ENCODE measurements at regions not wholly inside any gene's neighbourhood (a gene's known extent, or its start where the extent isn't known, plus 50 kb on each side); places are given as distances from the start of the nearest gene placed in this dataset.

DNA sequence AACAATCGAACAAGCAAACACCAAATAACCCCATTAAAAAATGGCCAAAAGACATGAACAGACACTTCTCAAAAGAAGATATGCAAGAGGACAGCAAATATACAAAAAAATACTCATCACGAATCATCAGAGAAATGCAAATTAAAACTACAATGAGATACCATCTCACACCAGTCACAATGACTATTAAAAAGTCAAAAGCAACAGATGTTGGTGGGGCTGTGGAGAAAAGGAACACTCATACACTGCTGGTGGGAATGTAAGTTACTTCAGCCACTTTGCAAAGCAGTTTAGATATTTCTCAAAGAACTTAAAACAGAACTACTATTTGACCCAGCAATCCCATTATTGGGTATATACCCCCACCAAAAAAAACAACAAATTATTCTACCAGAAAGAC, 51.3 kb upstream of the FLI1 start:
- in situ Hi-C loops (cut with HindIII; ENCODE audit: low sequenced_read_pairs), result loop anchor here (10.0 to 25.0 kb wide), 3 partner anchors 330 to 605 kb away; no protein-coding TSS in a partner anchor

GRCh38 chr11:128643661-128644317, 50.1 kb upstream of the FLI1 start:
- in situ Hi-C loops (cut with HindIII; ENCODE audit: low sequenced_read_pairs), result loop anchor here (10.0 to 25.0 kb wide), 3 partner anchors 331 to 606 kb away; no protein-coding TSS in a partner anchor

Measured in endothelial cell of hepatic sinusoid (primary cell).